RWPE1 (cell line): ENCODE measurements at regions not wholly inside any gene's neighbourhood (a gene's known extent, or its start where the extent isn't known, plus 50 kb on each side); places are given as distances from the start of the nearest gene placed in this dataset.

Source experiments
- CTCF ChIA-PET: fragments of 350-600 bp; sonication (Branson Sonifier 250); formaldehyde crosslinking; extraction: SDS; loops from one replicate; lab custom pipeline; 2021; lab: Yijun Ruan, JAX
- POLR2A ChIA-PET: fragments of 400-600 bp; formaldehyde crosslinking; extraction: SDS; loops from one replicate; lab custom pipeline; 2020; ENCODE audit warnings: antibody characterized with exemption; ENCODE audit not compliant: low non-redundant PET; lab: Yijun Ruan, JAX
- DNase-seq: peaks from one replicate; pipeline ENCODE4 v3.0.0; 2012; ENCODE audit warnings: low spot score
- H3K27ac ChIP-seq: fragments of 450-650 bp; 2 replicates; pipeline ENCODE4 v1.5.1; 2017
- CTCF ChIP-seq: fragments of 450-650 bp; conservative IDR thresholded peaks from 2 replicates; pipeline ENCODE4 v1.5.1; 2017; ENCODE audit warnings: low read depth, mild to moderate bottlenecking

- TF ChIP-seq CTCF = no peak
- ChIA-PET POLR2A (no interaction called here), CTCF (no interaction called here)
These were observed 70.3 kb upstream of the NEURL1B start for GRCh38 chr5:172570594-172571334.

GRCh38 chr5:172569861-172570558 lies 71.1 kb upstream of the NEURL1B start:
- ChIA-PET CTCF (interaction anchor here (0.8 kb wide), 1 partner anchor 23 kb away, joined by 3 read pairs; no protein-coding TSS in a partner anchor), POLR2A (no interaction called here)
- no peak for TF ChIP-seq CTCF
- H3K27ac ChIP-seq = no peak overlapping the region
- DNase-seq = peak; percentile 30

More at GRCh38 chr5:172570594-172571334, 70.3 kb upstream of the NEURL1B start:
- no peak overlapping the region for H3K27ac ChIP-seq
- DNase-seq = no peak

DNA sequence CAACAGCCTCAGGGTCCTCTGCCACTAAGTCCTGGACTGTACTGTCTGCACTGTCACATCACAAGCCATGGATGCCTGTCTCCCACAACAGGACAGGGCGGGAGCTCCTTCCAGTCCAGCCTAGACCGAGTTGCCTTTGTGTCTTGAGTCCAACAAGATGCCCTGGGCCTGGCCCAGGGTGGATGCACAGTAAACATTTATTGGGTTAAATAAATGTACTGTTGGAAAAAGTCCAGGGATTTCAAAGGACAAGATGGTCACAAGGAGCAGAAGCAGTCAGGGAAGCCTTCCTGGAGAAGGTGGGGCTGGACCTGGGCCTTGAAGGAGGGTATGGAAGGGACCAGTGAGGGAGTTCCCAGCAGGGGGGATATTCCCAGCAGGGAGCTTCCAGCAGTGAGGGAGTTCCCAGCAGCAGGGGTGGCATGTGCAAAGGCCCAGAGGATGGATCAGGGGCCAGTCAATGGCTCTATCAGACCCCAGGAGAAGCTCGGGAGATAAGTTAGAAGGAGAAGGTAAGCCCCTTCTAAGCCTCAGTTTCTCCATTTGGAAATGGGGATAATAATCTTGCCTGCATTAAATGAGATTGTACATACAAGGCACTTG lies 72.7 kb upstream of the NEURL1B start:
- H3K27ac ChIP-seq = no peak overlapping the region
- CTCF ChIA-PET = interaction anchor here (1.5 kb wide), 1 partner anchor 139 kb away, joined by 3 read pairs; no protein-coding TSS in a partner anchor
- POLR2A ChIA-PET = no interaction called here

DNA sequence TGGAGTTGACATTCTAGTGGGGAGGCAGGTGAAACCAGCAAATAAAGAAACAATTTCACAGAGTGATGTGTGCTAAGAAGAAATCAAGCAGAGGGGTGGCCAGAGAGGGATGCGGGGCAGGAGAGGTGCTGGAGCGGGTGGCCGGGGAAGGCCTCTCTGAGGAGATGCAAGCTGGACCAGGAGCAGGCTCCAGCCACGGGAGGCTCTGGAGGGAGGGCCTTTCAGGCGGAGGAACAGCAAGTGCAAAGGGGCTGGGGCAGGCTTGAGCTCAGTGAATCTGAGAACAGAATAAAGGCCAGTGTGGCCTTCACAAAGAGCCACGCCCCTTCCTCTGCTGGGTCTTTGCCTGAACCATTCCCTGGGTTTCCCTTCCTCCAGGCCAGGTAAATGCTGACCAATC lies 73.2 kb upstream of the NEURL1B start:
- no peak for TF ChIP-seq CTCF
- ChIA-PET CTCF (interaction anchor here (1.5 kb wide), 1 partner anchor 139 kb away, joined by 3 read pairs; no protein-coding TSS in a partner anchor), POLR2A (no interaction called here)
- DNase-seq = no peak
- H3K27ac ChIP-seq = no peak overlapping the region

More for the DNA sequence above, 72.7 kb upstream of the NEURL1B start:
- DNase-seq = no peak
- TF ChIP-seq CTCF = no peak

DNA sequence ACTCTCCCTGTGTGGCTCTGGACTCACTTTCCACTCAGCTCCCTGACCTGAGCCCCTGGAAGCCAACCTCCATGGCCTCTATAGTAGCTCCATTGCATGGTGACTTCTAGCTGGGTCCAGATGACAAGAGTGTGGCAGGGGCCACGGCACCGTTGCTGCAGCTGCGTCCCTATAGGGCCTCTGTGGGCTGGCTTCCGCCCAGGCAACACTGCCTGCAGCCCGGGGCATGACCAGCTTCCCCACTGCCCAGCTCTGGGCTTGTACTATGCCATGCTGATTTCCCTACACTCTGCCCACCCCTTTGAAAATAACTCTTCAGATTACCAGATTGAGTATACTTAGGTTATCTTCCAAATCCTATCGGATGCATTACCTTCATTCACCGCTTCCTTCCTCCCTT lies 73.8 kb upstream of the NEURL1B start:
- ChIA-PET POLR2A (no interaction called here), CTCF (interaction anchor here (1.0 to 1.5 kb wide), 2 partner anchors 12 to 140 kb away, joined by 3 read pairs; no protein-coding TSS in a partner anchor)
- DNase-seq = no peak
- TF ChIP-seq CTCF = no peak
- no peak overlapping the region for H3K27ac ChIP-seq

DNA sequence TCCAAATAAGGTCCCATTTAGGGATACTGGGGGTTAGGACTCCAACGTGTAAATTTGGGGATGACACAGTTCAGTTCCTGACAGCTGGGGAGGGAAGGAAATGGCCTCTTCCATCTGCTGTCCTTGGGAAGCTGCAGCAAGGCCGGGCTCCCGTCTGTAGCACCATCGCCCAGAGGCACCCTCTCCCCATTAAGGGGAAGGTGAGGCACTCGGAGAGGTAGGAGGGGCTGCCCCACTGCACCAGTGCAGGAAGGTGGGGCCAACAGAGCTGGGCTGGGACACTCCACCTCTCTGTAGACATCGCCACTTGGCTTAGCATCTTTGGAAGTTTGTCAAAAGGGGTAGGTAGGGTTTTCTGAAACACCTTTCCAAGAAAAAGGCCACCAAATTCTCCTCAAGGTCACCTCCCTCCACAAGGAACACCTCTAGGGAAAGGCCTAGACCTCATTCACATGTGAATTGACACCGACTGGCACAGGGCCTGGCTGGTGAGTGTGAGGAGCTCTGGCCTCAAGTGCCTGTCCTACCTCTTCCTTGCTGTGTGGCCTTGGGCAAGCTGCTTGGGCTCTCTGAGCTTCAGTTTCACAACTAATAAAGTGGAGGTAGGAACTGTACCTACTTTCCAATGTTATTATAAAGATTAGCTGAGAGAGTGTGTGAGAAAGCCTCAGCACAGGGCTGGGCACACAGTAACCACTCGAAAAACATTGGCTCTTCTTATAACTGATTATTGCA lies 75.0 kb upstream of the NEURL1B start:
- ChIA-PET POLR2A (no interaction called here), CTCF (interaction anchor here (0.6 to 1.0 kb wide), 3 partner anchors 11 to 74 kb away, joined by 3 read pairs; no protein-coding TSS in a partner anchor)
- no peak for DNase-seq
- H3K27ac ChIP-seq = no peak overlapping the region
- no peak for TF ChIP-seq CTCF
